ENCODE measurements at regions not wholly inside any gene's neighbourhood (a gene's known extent, or its start where the extent isn't known, plus 50 kb on each side); places are given as distances from the start of the nearest gene placed in this dataset.

DNA sequence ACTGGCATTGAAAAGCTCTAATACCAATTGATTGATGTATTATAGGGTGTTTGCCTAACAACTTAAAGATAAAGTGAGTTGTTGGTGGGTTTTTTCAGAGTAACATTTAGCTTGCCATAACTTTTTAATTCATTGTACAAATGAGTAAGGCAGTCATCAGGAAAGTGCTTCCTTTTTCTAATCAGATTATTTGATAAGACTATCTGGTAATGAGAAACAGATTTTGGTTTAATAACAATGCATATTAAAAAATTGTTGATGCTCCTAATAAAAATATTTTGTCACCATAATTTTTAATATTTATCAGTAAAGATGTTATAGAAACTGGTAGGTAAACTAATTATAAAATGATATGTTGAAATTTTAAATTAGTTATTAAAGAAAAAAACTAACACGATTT lies 51.3 kb downstream of the BLTP1 start:
- no peak for TF ChIP-seq CTCF (IDR thresholded peaks at IDR 0.05)
- TF ChIP-seq POLR2A (IDR thresholded peaks at IDR 0.05), result no peak

Measured in body of pancreas (tissue), 4 donors.